Brain microvascular endothelial cell (primary cell): ENCODE measurements at regions not wholly inside any gene's neighbourhood (a gene's known extent, or its start where the extent isn't known, plus 50 kb on each side); places are given as distances from the start of the nearest gene placed in this dataset.

Experiments
- DNase-seq: peaks from one replicate; pipeline ENCODE4 v3.0.0-alpha.2; 2020
- H3K27ac ChIP-seq: fragments of 250-450 bp; sonication (Bioruptor Pico); 2 replicates; pipeline ENCODE4 v1.5.1; 2020; ENCODE audit warnings: mild to moderate bottlenecking, moderate library complexity
- H3K27me3 ChIP-seq: fragments of 250-450 bp; sonication (Bioruptor Pico); replicated peaks from 2 replicates; pipeline ENCODE4 v1.5.1; 2020; ENCODE audit warnings: mild to moderate bottlenecking
- H3K36me3 ChIP-seq: fragments of 250-450 bp; sonication (Bioruptor Pico); replicated peaks from 2 replicates; pipeline ENCODE4 v1.5.1; 2020; ENCODE audit warnings: mild to moderate bottlenecking
- H3K4me3 ChIP-seq: 2 replicates; pipeline ENCODE4 v1.5.1; 2011; ENCODE audit warnings: low read depth, mild to moderate bottlenecking, control low read depth, low read length, moderate library complexity
- in situ Hi-C: cut with HindIII; loops from 2 replicates; pipeline ENCODE4 v1.10.0; 2017; ENCODE audit warnings: low sequenced_read_pairs, low pct_ligation_motif_present
- TF ChIP-seq, protein P1 (sequence below): IDR thresholded peaks from 2 replicates; pipeline ENCODE4 v1.5.1; 2011; ENCODE audit warnings: low read depth, mild to moderate bottlenecking, moderate library complexity, low read length, control low read depth, inconsistent platforms; ENCODE audit errors: missing control alignments

- Histone ChIP-seq H3K27me3 (peaks cover 10% of the 10 kb centered on the region), H3K36me3 (no peaks in the 10 kb centered on the region), H3K4me3 (no peak overlapping the region), H3K27ac (no peak overlapping the region)
- no peak for DNase-seq
- in situ Hi-C loops = no loop called here
- TF ChIP-seq, protein P1, sequence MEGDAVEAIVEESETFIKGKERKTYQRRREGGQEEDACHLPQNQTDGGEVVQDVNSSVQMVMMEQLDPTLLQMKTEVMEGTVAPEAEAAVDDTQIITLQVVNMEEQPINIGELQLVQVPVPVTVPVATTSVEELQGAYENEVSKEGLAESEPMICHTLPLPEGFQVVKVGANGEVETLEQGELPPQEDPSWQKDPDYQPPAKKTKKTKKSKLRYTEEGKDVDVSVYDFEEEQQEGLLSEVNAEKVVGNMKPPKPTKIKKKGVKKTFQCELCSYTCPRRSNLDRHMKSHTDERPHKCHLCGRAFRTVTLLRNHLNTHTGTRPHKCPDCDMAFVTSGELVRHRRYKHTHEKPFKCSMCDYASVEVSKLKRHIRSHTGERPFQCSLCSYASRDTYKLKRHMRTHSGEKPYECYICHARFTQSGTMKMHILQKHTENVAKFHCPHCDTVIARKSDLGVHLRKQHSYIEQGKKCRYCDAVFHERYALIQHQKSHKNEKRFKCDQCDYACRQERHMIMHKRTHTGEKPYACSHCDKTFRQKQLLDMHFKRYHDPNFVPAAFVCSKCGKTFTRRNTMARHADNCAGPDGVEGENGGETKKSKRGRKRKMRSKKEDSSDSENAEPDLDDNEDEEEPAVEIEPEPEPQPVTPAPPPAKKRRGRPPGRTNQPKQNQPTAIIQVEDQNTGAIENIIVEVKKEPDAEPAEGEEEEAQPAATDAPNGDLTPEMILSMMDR = no peak
Observed at GRCh38 chr9:38319496-38320173, 72.9 kb upstream of the ALDH1B1 start.

DNA sequence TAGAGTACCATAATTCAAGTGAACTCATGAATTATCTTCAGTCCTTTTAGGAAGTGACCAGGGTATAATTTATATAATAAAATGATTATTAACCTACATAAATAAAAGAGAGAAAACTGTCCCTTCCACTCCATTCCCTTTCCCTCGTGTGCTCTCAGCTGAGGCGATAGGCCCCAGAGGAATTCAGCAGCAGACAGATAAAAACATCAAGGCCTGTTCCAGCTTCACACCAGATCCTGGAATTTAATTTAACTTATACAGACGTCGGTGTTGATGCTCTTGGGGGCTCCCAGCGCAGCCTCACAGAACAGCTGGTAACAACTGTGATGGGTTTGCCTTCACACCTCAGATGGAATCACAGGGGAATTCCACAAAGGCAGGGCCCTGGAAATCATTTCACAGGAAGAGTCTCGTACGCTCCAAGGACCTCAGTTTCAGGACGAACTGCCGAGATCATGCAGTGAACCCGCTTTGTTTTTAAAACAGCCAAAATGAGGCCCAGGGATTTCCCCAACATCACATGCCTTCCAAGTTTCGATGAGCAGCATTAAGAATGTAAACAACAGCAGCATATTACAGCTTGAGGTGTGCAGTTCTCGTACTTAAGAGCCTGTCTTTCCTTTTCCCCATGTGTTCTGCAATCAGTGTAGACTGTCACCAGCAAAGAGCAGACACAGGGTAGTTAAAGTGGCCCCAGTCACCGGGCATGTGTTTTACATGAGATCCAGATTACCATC is 73.6 kb upstream of the ALDH1B1 start:
- Histone ChIP-seq H3K27ac (no peak overlapping the region), H3K4me3 (no peak overlapping the region), H3K27me3 (peaks cover 12% of the 10 kb centered on the region), H3K36me3 (no peaks in the 10 kb centered on the region)
- in situ Hi-C loops = no loop called here
- TF ChIP-seq, protein P1 = no peak
- DNase-seq = peak; percentile 11

DNA sequence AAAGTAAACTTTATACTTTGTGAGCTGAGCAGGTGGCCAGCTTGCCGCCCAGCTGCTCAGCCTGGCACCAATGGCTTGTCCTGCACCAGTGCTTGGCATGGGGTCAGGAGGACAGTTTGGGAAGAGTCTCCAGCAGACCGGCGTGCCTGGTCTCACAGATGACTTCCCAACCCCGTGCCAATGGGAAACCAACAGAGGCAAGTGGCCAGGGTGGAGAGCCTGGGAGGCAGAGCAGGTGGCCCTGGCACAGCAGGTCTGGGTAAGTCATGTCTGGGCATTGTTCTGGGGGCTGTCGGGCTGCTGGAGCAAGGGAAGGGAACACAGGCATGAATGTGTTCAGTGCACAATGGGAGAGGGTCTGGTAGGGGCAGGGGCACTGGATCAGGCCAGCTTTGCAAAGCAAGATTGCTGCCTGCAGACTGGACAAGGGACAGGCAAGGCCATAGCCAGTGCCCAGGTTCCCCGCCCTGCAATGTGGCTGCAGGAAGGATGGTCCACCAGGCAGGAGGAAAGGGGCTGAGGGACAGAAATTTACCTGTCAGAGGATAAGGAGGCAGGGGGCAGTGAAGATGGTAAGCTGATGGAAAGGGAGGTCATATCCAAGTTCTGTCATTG is 76.2 kb upstream of the ALDH1B1 start:
- TF ChIP-seq, protein P1 = no peak
- in situ Hi-C loops = no loop called here
- no peak for DNase-seq
- Histone ChIP-seq H3K27me3 (peaks cover 9% of the 10 kb centered on the region), H3K36me3 (no peaks in the 10 kb centered on the region), H3K4me3 (no peak overlapping the region), H3K27ac (no peak overlapping the region)

- no peak for DNase-seq
- Histone ChIP-seq H3K27me3 (peaks cover 7% of the 10 kb centered on the region), H3K27ac (no peak overlapping the region), H3K36me3 (no peaks in the 10 kb centered on the region), H3K4me3 (no peak overlapping the region)
- TF ChIP-seq, protein P1 = no peak
- in situ Hi-C loops = no loop called here
Observed at GRCh38 chr9:38315085-38315595, 77.4 kb upstream of the ALDH1B1 start.

DNA sequence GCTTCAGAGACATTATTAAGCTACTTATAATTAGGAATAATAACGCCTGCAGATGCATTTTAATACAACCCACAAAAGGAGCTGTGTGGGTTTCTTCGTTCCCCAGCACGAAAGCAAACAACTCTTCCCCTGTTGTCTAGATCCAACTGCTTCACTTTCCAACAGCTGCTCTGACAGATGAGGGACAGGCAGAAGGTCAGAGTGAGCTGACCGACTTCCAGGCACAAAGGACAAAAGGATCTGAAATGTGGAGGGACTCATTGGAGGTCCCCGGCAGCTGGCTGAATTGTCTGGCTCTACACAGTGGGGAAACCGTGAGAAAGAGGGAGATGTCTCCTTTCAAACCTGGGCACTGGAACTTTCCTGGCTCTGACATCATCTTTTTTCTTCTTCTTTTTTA is 79.1 kb upstream of the ALDH1B1 start:
- TF ChIP-seq, protein P1 = no peak
- no peaks in the 10 kb centered on the region for H3K36me3 ChIP-seq
- H3K27me3 ChIP-seq = peaks cover 10% of the 10 kb centered on the region
- no peak for DNase-seq
- in situ Hi-C loops = no loop called here
- no peak overlapping the region for H3K4me3 ChIP-seq
- no peak overlapping the region for H3K27ac ChIP-seq
